NCI-H1694 treated with DMSO at 0.1 percent for 48 hours (cell line): ENCODE measurements at regions not wholly inside any gene's neighbourhood (a gene's known extent, or its start where the extent isn't known, plus 50 kb on each side); places are given as distances from the start of the nearest gene placed in this dataset.
A peak's percentile ranks its signal among the peaks of the same experiment; 100 is the strongest.

ENCODE experiments used
- DNase-seq: peaks from one replicate; lab custom pipeline; 2025; lab: John Stamatoyannopoulos, UW

GRCh38 chr16:6381896-6382295 lies 950.7 kb upstream of the RBFOX1 start:
- DNase-seq: no peak

- DNase-seq: peak; percentile 93
Observed at GRCh38 chr16:6377956-6378355, 954.7 kb upstream of the RBFOX1 start.

DNA sequence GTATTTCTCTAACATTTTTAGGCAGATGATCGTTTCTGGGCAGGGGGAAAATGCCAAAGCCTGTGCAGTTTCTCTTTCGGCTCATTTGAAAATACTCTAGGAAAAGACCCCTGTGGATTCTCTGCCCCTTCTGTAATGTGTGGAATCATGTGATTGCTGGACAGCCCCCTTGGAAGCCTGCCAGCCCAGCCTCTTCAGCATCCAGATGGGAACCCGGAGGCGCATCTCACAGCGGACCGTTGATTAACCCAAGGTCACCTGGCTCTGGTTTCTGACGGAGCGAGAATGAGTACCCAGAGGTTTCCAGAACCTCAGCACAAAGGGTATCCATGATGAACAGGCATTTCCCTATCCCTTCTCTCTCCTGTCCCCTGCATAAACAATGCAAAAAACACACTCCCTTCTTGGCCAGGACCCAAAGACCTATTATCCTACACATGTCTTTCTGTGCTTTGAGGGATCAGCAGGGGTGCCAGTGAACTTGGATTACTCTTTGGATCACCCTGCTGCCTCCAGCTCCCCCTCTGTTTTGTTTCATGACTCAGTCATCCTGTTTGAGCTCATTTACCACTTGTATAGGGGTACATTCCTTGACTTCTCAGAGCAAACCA lies 957.1 kb upstream of the RBFOX1 start:
- peak; percentile 81 for DNase-seq

DNA sequence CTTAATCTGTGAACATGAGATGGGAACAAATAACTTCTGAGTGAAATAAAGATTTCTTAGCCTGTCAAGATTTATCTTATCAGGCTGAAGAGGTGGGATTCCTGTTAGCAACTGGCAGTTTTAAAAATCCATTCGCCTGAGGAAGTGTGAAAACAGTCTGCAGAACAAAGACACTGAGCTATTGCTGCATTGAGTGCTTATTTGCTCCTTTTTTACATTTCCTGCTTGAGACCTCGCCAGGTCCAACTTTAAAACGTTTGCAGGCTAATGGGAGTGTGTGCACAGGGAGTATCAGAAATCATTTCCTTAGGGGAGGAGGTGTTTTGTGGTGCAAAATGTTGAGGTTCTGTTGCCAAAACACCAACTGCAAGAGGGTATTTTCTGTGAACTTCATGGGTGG lies 957.8 kb upstream of the RBFOX1 start:
- no peak for DNase-seq

- no peak for DNase-seq
Observed at GRCh38 chr16:6364846-6365245, 967.8 kb upstream of the RBFOX1 start.

- DNase-seq: no peak
Observed at GRCh38 chr16:6363896-6364607, 968.6 kb upstream of the RBFOX1 start.

- no peak for DNase-seq
Observed at GRCh38 chr16:6363396-6363795, 969.2 kb upstream of the RBFOX1 start.

- DNase-seq: peak; percentile 14
Observed at GRCh38 chr16:6362321-6362720, 970.3 kb upstream of the RBFOX1 start.

DNA sequence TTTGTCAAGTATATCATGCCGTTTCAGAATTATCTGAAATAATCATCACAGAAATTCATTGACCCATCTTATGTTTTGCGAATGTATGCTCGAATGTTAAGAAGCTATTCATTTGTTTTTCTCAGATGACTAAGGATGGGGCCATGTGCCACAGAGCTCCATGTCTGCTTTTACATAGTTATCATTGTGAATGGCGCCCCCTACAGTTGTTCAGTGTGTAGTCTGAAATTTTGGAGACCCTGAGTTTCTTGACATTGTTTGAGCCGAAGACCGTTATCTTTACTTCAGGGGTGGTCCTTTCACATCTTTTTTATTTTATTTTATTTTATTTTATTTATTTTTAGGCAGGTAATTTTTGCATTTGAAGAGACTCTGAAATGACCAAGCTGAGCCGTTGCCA lies 972.0 kb upstream of the RBFOX1 start:
- DNase-seq: no peak

DNA sequence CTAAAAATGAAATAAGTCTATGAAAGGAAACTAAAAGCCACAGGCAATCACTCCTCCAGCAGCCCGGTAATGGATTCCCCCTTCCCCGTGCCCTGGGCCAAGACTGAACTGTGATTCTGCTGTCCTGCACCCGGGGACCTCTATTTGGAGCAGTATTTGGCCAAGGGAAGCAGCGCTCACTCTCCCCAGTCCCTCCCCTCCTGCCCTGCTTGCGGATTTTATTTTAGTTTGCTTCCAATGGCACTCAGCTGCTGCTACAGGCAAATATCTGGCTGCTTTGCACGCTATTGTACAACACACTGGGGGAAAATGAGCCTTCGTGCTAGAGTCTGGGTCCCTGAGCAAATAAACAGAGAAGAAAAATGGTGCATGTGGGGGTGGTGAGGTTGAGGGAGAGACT lies 975.7 kb upstream of the RBFOX1 start:
- DNase-seq: no peak

DNA sequence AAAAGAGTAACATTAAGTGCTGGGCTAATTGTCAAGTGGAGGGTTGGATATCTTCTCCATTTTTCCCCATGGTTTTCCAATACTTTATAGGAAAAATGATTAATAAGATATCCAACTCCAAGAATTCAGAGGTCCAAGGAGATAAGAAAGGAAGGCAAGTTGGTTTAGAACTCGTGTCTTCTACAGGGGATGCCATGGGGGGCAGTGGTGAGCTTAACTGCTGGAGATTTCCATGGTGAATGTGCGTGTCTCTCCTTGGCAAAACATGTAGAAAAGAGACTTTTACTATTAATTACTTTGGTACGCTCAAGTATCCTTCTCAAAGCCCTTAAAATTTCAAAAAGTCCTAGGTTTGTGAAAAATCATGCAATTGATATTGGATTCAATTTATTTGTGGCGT lies 982.9 kb upstream of the RBFOX1 start:
- no peak for DNase-seq

DNA sequence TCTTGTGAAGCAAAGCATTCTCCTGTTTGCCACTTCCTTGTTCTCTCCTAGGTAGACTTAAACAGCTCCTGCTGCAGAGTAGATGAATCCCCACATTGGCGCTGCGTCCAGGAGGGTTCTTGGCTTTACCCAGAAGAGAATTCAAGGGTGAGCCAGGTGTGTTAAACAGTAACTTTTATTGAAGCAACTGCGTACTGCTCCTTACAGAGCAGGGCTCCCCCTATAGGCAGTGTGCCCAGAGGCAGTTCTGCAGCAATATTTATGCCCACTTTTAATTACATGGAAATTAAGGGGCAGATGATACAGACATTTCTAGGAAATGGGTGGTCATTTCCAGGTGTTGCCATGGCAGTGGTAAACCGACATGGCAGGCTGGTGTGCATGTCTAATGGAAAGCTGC lies 987.6 kb upstream of the RBFOX1 start:
- DNase-seq: no peak

- no peak for DNase-seq
Observed at GRCh38 chr16:6343157-6343556, 989.5 kb upstream of the RBFOX1 start.

GRCh38 chr16:6341981-6342380 lies 990.7 kb upstream of the RBFOX1 start:
- no peak for DNase-seq

DNA sequence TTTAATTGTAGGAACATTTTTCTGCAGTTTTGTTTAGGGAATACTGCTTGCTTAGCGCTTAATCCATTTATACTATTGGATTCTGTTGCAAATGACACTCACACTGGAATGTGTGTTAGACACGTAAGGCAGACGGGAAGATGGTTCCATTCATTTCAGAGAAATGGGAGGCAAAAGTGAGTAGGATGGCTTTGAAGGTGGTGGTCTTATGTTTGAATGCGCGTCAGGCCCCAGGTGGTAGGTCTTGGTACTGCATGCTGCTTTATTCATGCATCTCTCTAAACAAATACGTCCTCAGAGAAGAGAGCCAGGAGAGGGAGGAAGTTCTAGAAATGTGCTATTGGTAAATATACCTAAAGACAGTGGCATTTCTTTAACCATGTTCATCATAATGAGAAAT lies 997.6 kb upstream of the RBFOX1 start:
- no peak for DNase-seq

GRCh38 chr16:6331770-6332169 lies 1000.9 kb upstream of the RBFOX1 start:
- no peak for DNase-seq

- no peak for DNase-seq
Observed at GRCh38 chr16:6317934-6318333, 1014.7 kb upstream of the RBFOX1 start.

- DNase-seq: no peak
Observed at GRCh38 chr16:6309271-6309670, 1023.4 kb upstream of the RBFOX1 start.

DNA sequence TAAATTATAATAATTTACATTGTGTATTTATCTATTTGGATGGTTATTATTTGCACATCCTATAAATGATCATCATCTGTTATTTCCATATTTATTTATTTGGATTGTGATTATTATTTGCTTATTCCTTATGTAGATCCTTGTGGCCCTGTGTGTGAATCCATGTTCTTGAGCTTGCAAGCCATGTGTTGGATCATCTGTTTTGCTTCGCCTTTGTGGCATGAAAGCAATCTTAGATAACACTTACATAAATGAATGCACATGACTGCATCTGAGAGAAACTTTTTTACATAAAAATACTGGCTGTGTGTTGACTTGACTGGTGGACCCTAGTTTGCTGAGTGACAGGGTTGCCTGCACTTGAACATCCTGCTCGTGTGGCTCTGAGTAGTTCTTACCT lies 1024.5 kb upstream of the RBFOX1 start:
- no peak for DNase-seq

DNA sequence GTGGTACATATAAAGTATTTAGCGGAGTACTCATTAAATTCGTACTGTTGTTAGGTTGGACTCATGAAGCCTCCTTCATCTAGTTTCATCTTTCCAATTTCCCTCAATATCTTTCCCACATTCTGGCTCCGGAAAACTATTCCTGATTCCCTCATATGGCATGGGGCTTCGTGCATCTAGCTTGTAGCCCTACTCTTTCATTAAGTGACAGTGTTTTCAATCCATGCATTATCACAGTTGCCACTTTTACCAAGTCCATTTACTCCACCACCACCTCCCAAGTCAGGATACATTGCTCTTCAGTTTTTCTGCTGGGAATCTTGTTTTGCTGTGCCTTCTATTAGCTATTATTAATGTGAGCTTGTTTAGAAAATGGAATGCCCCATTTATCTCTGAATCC lies 1032.1 kb upstream of the RBFOX1 start:
- DNase-seq: no peak

DNA sequence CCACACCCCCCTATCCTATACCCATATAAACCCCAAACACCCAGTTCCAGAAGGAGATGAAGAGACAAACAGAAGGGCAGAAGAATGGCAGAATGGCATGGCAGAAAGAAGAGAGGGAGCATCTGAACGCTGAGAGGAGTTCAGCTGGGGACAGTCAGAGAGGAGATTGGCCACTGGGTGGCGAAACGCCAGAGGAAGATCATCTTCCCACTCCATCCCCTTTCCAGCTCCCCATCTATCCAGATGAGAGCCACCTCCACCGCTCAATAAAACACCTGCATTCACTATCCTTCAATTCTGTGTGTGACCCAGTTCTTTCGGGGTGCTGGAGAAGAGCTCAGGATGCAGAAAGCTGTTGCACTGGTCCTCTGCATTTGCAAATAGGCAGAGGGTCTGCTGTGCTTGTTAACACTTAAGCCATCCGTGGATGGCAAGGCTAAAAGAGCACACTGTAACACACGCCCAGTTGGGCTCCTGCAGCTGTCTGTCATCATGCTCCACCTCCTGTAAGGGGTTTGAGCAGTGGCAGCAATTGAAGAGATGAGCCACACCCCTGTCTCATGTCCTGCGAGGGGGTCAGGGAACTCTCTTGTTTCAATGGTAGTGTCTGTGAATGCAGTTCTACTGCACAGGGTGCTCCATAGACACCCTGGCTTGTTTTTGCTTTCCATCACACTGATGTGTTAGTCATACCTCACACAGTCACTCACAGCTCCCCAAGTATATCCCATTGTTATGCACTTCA lies 1034.8 kb upstream of the RBFOX1 start:
- DNase-seq: no peak

GRCh38 chr16:6286176-6286575 lies 1046.5 kb upstream of the RBFOX1 start:
- no peak for DNase-seq

GRCh38 chr16:6284731-6285130 lies 1047.9 kb upstream of the RBFOX1 start:
- DNase-seq: no peak
